CD4-positive, alpha-beta T cell treated with Interleukin-6 for 4 hours (primary cell): ENCODE measurements at regions not wholly inside any gene's neighbourhood (a gene's known extent, or its start where the extent isn't known, plus 50 kb on each side); places are given as distances from the start of the nearest gene placed in this dataset.

Experiments
- DNase-seq: peaks from one replicate; pipeline ENCODE4 v3.0.0-alpha.2; 2020; ENCODE audit warnings: mixed read lengths

GRCh38 chr3:159800434-159801155 is 188.0 kb upstream of the IL12A start:
- no peak for DNase-seq

- DNase-seq = no peak
Observed at GRCh38 chr3:159802864-159803263, 185.8 kb upstream of the IL12A start.

- DNase-seq = no peak
Observed at GRCh38 chr3:159803459-159803858, 185.2 kb upstream of the IL12A start.

- no peak for DNase-seq
Observed at GRCh38 chr3:159804726-159805410, 183.8 kb upstream of the IL12A start.

- no peak for DNase-seq
Observed at GRCh38 chr3:159805411-159805772, 183.2 kb upstream of the IL12A start.

- no peak for DNase-seq
Observed at GRCh38 chr3:159806412-159806811, 182.2 kb upstream of the IL12A start.

GRCh38 chr3:159807137-159808040 is 181.2 kb upstream of the IL12A start:
- no peak for DNase-seq

GRCh38 chr3:159813822-159814531 is 174.7 kb upstream of the IL12A start:
- no peak for DNase-seq

- DNase-seq = no peak
Observed at GRCh38 chr3:159816512-159816911, 172.1 kb upstream of the IL12A start.

GRCh38 chr3:159817126-159817525 is 171.5 kb upstream of the IL12A start:
- DNase-seq = no peak

GRCh38 chr3:159817571-159817970 is 171.1 kb upstream of the IL12A start:
- no peak for DNase-seq

- no peak for DNase-seq
Observed at GRCh38 chr3:159818399-159818798, 170.2 kb upstream of the IL12A start.

- DNase-seq = no peak
Observed at GRCh38 chr3:159818997-159819500, 169.6 kb upstream of the IL12A start.

- no peak for DNase-seq
Observed at GRCh38 chr3:159819676-159820075, 169.0 kb upstream of the IL12A start.

- DNase-seq = no peak
Observed at GRCh38 chr3:159821110-159821509, 167.5 kb upstream of the IL12A start.

- no peak for DNase-seq
Observed at GRCh38 chr3:159821736-159822135, 166.9 kb upstream of the IL12A start.

GRCh38 chr3:159823780-159824179 is 164.9 kb upstream of the IL12A start:
- no peak for DNase-seq

GRCh38 chr3:159824333-159824732 is 164.3 kb upstream of the IL12A start:
- no peak for DNase-seq

- no peak for DNase-seq
Observed at GRCh38 chr3:159825216-159825854, 163.3 kb upstream of the IL12A start.

GRCh38 chr3:159828542-159828943 is 160.1 kb upstream of the IL12A start:
- DNase-seq = no peak

GRCh38 chr3:159829056-159829455 is 159.6 kb upstream of the IL12A start:
- DNase-seq = no peak

GRCh38 chr3:159829539-159830227 is 159.0 kb upstream of the IL12A start:
- no peak for DNase-seq
